WTC11 (cell line): ENCODE measurements at regions not wholly inside any gene's neighbourhood (a gene's known extent, or its start where the extent isn't known, plus 50 kb on each side); places are given as distances from the start of the nearest gene placed in this dataset.

Experiments used
- ATF1 ChIP-seq: sonication (generic); formaldehyde crosslinking; IDR thresholded peaks from 2 replicates; pipeline ENCODE4 v1.8.1; 2023; ENCODE audit warnings: mild to moderate bottlenecking, moderate library complexity, missing genetic modification reagents
- FOXK1 ChIP-seq: sonication (generic); formaldehyde crosslinking; IDR thresholded peaks from 2 replicates; pipeline ENCODE4 v1.8.0; 2022; ENCODE audit warnings: mild to moderate bottlenecking, moderate library complexity, missing genetic modification reagents
- GABPB1 ChIP-seq: sonication (generic); formaldehyde crosslinking; IDR thresholded peaks from 2 replicates; pipeline ENCODE4 v1.8.1; 2023; ENCODE audit warnings: mild to moderate bottlenecking, missing genetic modification reagents
- ZNF121 ChIP-seq: sonication (generic); formaldehyde crosslinking; IDR thresholded peaks from 2 replicates; pipeline ENCODE4 v1.8.0; 2023; ENCODE audit warnings: missing genetic modification reagents
- ZNF416 ChIP-seq: fragments of 250-450 bp; sonication (Bioruptor Pico); IDR thresholded peaks from 2 replicates; pipeline ENCODE4 v1.9.0; 2021; ENCODE audit warnings: mild to moderate bottlenecking, inconsistent platforms
- TF ChIP-seq, protein P1 (sequence below): fragments of 200-600 bp; IDR thresholded peaks from 2 replicates; pipeline ENCODE4 v1.8.0; 2022; ENCODE audit warnings: antibody characterized with exemption
- TF ChIP-seq, protein P2 (sequence below): sonication (generic); formaldehyde crosslinking; IDR thresholded peaks from 2 replicates; pipeline ENCODE4 v1.8.1; 2022; ENCODE audit warnings: missing genetic modification reagents, borderline replicate concordance
- TF ChIP-seq, protein P3 (sequence below): sonication (generic); formaldehyde crosslinking; conservative IDR thresholded peaks from 2 replicates; pipeline ENCODE4 v1.8.1; 2023; ENCODE audit warnings: mild to moderate bottlenecking, low read depth, missing genetic modification reagents, moderate library complexity
- TF ChIP-seq, protein P4 (sequence below): sonication (generic); formaldehyde crosslinking; IDR thresholded peaks from 2 replicates; pipeline ENCODE4 v1.8.0; 2023; ENCODE audit warnings: missing genetic modification reagents
- TF ChIP-seq, protein P5 (sequence below): sonication (generic); formaldehyde crosslinking; IDR thresholded peaks from 2 replicates; pipeline ENCODE4 v1.8.0; 2022; ENCODE audit warnings: mild to moderate bottlenecking, missing genetic modification reagents

DNA sequence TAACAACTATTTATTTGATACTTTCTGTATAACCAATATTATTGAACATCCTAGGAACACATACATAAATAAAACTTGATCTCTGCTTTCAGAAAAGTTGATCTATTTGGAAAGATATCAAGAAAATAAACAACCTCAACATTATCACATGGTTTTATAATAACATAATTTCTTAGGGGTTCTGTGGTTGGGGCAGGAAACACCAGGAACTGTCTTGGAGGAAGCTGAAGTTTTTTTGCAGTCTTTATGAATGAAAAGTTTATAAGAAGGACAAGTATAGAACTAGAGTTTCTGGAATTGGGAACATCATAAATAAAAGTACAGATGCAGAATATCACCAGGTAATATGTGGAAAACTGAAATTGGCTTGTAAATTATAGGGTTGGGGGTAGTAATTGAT lies 296.1 kb downstream of the TAF11L14 start:
- TF ChIP-seq ZNF416 (CRISPR knock-in tag) (no peak), ATF1 (CRISPR knock-in tag) (no peak), GABPB1 (no peak), ZNF121 (CRISPR knock-in tag) (no peak), FOXK1 (CRISPR knock-in tag) (no peak)
- TF ChIP-seq, protein P1, sequence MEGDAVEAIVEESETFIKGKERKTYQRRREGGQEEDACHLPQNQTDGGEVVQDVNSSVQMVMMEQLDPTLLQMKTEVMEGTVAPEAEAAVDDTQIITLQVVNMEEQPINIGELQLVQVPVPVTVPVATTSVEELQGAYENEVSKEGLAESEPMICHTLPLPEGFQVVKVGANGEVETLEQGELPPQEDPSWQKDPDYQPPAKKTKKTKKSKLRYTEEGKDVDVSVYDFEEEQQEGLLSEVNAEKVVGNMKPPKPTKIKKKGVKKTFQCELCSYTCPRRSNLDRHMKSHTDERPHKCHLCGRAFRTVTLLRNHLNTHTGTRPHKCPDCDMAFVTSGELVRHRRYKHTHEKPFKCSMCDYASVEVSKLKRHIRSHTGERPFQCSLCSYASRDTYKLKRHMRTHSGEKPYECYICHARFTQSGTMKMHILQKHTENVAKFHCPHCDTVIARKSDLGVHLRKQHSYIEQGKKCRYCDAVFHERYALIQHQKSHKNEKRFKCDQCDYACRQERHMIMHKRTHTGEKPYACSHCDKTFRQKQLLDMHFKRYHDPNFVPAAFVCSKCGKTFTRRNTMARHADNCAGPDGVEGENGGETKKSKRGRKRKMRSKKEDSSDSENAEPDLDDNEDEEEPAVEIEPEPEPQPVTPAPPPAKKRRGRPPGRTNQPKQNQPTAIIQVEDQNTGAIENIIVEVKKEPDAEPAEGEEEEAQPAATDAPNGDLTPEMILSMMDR, result no peak
- TF ChIP-seq, protein P2, sequence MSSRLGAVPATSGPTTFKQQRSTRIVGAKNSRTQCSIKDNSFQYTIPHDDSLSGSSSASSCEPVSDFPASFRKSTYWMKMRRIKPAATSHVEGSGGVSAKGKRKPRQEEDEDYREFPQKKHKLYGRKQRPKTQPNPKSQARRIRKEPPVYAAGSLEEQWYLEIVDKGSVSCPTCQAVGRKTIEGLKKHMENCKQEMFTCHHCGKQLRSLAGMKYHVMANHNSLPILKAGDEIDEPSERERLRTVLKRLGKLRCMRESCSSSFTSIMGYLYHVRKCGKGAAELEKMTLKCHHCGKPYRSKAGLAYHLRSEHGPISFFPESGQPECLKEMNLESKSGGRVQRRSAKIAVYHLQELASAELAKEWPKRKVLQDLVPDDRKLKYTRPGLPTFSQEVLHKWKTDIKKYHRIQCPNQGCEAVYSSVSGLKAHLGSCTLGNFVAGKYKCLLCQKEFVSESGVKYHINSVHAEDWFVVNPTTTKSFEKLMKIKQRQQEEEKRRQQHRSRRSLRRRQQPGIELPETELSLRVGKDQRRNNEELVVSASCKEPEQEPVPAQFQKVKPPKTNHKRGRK (CRISPR knock-in tag), result no peak
- TF ChIP-seq, protein P3, sequence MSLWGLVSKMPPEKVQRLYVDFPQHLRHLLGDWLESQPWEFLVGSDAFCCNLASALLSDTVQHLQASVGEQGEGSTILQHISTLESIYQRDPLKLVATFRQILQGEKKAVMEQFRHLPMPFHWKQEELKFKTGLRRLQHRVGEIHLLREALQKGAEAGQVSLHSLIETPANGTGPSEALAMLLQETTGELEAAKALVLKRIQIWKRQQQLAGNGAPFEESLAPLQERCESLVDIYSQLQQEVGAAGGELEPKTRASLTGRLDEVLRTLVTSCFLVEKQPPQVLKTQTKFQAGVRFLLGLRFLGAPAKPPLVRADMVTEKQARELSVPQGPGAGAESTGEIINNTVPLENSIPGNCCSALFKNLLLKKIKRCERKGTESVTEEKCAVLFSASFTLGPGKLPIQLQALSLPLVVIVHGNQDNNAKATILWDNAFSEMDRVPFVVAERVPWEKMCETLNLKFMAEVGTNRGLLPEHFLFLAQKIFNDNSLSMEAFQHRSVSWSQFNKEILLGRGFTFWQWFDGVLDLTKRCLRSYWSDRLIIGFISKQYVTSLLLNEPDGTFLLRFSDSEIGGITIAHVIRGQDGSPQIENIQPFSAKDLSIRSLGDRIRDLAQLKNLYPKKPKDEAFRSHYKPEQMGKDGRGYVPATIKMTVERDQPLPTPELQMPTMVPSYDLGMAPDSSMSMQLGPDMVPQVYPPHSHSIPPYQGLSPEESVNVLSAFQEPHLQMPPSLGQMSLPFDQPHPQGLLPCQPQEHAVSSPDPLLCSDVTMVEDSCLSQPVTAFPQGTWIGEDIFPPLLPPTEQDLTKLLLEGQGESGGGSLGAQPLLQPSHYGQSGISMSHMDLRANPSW, result no peak
- TF ChIP-seq, protein P4, sequence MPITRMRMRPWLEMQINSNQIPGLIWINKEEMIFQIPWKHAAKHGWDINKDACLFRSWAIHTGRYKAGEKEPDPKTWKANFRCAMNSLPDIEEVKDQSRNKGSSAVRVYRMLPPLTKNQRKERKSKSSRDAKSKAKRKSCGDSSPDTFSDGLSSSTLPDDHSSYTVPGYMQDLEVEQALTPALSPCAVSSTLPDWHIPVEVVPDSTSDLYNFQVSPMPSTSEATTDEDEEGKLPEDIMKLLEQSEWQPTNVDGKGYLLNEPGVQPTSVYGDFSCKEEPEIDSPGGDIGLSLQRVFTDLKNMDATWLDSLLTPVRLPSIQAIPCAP (CRISPR knock-in tag), result no peak
- TF ChIP-seq, protein P5, sequence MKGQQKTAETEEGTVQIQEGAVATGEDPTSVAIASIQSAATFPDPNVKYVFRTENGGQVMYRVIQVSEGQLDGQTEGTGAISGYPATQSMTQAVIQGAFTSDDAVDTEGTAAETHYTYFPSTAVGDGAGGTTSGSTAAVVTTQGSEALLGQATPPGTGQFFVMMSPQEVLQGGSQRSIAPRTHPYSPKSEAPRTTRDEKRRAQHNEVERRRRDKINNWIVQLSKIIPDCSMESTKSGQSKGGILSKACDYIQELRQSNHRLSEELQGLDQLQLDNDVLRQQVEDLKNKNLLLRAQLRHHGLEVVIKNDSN (CRISPR knock-in tag), result no peak
